Activated naive CD8-positive, alpha-beta T cell treated with anti-CD3 and anti-CD28 coated beads, Interleukin-2, amount 10 ng/mL, durations not matched to agents 7 days and 5 days (primary cell): ENCODE measurements at regions not wholly inside any gene's neighbourhood (a gene's known extent, or its start where the extent isn't known, plus 50 kb on each side); places are given as distances from the start of the nearest gene placed in this dataset.

Source experiments
- ATAC-seq: fragments of 150-1000 bp; cut with Tn5 transposase; one replicate; pipeline ENCODE4 v1.10.0; 2021; ENCODE audit warnings: low read depth, moderate library complexity
- POLR2A ChIA-PET: fragments of 350-600 bp; sonication (Branson Sonifier 250); formaldehyde crosslinking; loops from one replicate; lab custom pipeline; 2021; ENCODE audit warnings: antibody characterized with exemption; lab: Charles Lee
- DNase-seq: peaks from one replicate; pipeline ENCODE4 v3.0.0; 2021
- H3K27ac Mint-ChIP-seq: one replicate; pipeline ENCODE4 v1.8.0; 2022; ENCODE audit warnings: mild to moderate bottlenecking, mixed read lengths
- H3K27me3 Mint-ChIP-seq: one replicate; pipeline ENCODE4 v1.8.0; 2022; ENCODE audit warnings: mild to moderate bottlenecking, moderate library complexity, mixed read lengths
- H3K36me3 Mint-ChIP-seq: one replicate; pipeline ENCODE4 v1.8.0; 2021; ENCODE audit warnings: mild to moderate bottlenecking, mixed read lengths
- H3K4me1 Mint-ChIP-seq: one replicate; pipeline ENCODE4 v1.8.0; 2021; ENCODE audit warnings: mixed read lengths
- H3K4me3 Mint-ChIP-seq: one replicate; pipeline ENCODE4 v1.8.0; 2022; ENCODE audit warnings: mild to moderate bottlenecking, moderate library complexity, mixed read lengths
- H3K9me3 Mint-ChIP-seq: one replicate; pipeline ENCODE4 v1.8.0; 2021; ENCODE audit warnings: mixed read lengths

DNA sequence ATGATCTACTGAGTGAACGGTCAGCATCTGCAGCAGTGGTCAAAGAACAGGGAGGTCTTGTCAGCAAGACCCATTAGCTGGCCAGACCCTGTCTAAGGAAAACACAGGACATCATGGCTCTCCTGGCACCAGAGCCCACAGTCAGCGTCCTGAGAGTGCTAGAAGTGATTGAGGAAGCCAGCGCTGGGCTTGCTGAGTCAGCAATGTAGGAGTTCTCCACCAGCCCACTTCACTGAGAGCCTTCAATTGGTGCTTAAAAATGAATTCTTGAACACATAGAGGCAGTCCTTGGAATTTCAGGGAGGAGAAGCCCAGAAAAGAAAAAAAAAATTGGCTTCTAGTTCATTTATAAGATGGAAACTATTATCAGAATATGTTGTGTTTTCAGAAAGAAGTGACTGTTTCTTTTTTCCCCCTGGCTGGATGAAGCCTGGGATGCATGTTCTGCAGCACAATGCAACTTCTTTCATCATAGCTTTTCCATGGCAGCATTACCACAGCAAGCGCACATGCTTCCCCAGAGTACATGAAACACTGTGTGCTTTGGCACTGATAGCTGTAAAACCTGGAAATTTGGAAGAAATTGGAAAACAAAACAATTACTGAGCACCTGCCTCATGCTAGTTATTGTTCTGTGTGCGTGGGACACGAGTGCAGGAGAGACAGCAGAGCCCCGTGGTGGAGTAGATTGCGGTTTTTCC is 899.9 kb downstream of the C6orf118 start:
- no peak overlapping the region for H3K4me3 Mint-ChIP-seq
- H3K27me3 Mint-ChIP-seq: no peaks in the 10 kb centered on the region
- H3K36me3 Mint-ChIP-seq: no peaks in the 10 kb centered on the region
- POLR2A ChIA-PET: no interaction called here
- peaks cover 4% of the 10 kb centered on the region for H3K9me3 Mint-ChIP-seq
- no peak overlapping the region for H3K27ac Mint-ChIP-seq
- no peak for DNase-seq
- no peaks in the 10 kb centered on the region for H3K4me1 Mint-ChIP-seq
- ATAC-seq: no peak

DNA sequence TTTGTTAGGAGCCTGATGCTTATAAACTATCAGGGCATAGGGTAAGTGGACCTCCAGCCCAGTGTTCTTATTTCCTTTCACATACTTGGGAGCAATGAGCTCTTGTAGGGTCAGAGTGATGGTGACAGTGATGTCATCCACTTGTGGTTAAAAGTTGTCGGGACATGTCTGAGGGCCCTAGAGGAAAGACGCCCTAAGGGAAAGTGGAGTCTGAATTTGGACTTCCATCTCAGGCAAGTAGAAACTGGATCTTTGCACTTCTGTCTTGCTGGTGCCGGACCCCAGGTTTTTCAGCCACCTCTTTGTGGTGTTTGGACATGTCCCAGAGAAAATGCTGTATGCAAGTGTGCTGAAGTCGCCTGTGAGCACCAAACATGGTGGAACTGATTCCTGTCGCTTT is 900.5 kb downstream of the C6orf118 start:
- Mint-ChIP-seq H3K36me3 (no peaks in the 10 kb centered on the region), H3K27ac (no peak overlapping the region), H3K4me1 (no peaks in the 10 kb centered on the region), H3K27me3 (no peaks in the 10 kb centered on the region), H3K9me3 (peaks cover 2% of the 10 kb centered on the region), H3K4me3 (no peak overlapping the region)
- no peak for ATAC-seq
- POLR2A ChIA-PET: no interaction called here
- DNase-seq: no peak

DNA sequence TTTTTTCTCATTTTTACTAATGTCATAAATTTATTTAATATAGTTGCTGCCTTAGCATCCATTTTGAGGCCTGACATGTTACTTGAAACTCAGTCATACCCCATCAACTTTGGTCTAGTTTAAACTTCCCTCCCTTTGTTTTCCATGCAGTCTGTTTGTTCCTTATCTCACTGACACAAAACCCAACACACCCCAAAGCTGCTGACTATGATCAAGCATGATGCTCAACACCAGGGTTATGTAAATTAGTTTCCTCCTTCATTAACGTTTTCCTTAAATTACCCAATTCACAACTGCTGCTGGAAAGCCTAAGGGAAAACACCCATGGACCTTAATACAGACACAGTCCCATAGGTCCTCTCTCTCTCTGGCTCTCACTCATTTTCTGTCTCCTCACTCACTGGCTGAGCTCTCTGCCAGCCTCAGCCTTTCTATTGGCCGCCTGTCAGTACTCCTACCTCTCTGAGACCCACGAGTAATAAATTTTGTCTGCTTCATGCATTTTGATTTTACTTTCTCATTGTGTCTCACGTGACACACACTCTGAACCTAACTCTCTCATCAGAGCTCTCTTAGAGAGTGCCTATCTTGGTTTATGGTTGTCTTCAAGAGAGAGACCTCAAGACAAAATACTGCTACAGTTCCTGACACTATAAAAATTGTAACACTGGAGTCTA is 904.5 kb downstream of the C6orf118 start:
- no peak for DNase-seq
- Mint-ChIP-seq H3K9me3 (no peaks in the 10 kb centered on the region), H3K27me3 (no peaks in the 10 kb centered on the region), H3K36me3 (no peaks in the 10 kb centered on the region), H3K4me3 (no peak overlapping the region), H3K4me1 (no peaks in the 10 kb centered on the region), H3K27ac (no peak overlapping the region)
- ATAC-seq: no peak
- POLR2A ChIA-PET: no interaction called here

DNA sequence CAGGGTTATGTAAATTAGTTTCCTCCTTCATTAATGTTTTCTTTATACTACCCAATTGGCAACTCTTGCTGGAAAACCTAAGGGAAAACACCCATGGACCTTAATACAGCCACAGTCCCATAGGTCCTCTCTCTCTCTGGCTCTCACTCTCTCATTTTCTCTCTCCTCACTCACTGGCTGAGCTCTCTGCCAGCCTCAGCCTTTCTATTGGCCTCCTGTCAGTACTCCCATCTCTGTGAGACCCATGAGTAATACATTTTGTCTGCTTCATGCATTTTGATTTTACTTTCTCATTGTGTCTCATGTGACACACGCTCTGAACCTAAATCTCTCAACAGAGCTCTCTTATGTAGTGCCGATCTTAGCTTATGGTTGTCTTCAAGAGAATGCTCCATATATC is 907.5 kb downstream of the C6orf118 start:
- POLR2A ChIA-PET: no interaction called here
- Mint-ChIP-seq H3K4me3 (no peak overlapping the region), H3K27me3 (no peaks in the 10 kb centered on the region), H3K27ac (no peak overlapping the region), H3K4me1 (peaks cover 1% of the 10 kb centered on the region), H3K36me3 (no peaks in the 10 kb centered on the region), H3K9me3 (peaks cover 1% of the 10 kb centered on the region)
- ATAC-seq (no peak), DNase-seq (no peak)

DNA sequence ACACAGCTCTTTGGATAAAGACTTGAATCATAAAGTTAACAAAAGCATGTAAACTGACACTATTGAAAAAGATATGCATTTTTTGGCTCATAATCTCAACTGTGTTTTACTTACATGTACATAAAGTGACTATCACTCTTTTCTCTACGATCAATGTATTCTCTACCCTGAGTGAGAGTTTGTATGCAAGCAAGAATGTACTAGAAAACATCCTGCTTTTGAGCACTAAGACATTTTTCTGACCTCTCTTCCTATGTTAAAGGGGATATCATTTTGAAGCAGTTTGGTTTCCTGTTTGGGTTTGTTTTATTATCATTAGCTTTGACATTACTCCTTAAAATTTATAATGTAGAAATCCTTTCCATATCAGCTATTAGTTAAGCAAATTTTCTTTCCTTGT is 910.8 kb downstream of the C6orf118 start:
- H3K4me3 Mint-ChIP-seq: no peak overlapping the region
- DNase-seq (no peak), ATAC-seq (no peak)
- POLR2A ChIA-PET: no interaction called here
- no peak overlapping the region for H3K27ac Mint-ChIP-seq
- H3K27me3 Mint-ChIP-seq: no peaks in the 10 kb centered on the region
- H3K36me3 Mint-ChIP-seq: no peaks in the 10 kb centered on the region
- H3K9me3 Mint-ChIP-seq: peaks cover 6% of the 10 kb centered on the region
- peaks cover 1% of the 10 kb centered on the region for H3K4me1 Mint-ChIP-seq

DNA sequence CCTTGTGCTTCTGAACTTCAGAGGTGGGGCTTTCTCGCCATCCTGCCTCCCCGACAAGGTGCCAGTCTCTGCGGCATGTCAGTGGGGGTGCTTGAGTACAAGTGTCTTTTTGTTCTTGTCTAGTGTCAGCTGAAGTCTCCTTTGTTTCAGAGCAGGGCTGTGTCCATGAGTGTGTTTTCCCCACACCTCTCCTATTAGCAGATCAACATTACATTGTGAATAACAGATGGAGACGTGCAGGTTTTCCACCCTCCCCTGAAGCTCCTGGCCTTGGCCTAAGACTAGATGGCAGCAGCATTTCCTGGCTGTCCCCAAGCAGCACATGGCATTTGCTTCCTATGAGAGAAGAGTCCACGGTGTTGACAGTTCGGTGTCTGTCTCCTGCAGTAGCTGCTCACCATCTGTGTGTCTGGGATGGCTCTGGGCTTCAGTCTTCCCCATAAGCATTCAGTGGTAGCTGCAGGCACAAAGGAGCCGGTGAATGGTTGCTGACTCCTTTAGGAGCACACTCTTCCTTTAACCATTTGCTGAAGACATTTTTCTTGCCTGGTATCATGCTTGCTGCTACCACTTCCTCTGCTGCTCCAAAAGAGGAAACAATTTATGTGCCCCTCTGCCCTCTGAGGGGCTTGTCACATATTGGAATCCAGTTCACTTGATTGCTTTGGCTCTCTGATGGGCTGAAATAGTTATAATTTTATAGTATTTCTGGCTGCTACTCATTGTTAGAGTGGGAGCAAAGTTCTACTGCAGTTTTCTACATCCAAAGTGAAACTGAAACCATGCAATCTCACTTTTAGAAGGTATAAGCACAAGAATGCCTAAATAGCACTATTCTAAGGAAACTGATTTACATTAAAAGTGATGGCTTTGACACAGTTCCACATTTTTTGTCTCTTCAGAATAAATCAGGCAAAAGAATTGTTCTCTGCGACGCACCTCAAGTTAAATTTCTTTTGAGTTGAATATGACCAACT is 913.0 kb downstream of the C6orf118 start:
- H3K9me3 Mint-ChIP-seq: peaks cover 6% of the 10 kb centered on the region
- no peaks in the 10 kb centered on the region for H3K36me3 Mint-ChIP-seq
- peak overlapping the region; percentile 15 for H3K4me3 Mint-ChIP-seq
- DNase-seq (no peak), ATAC-seq (no peak)
- H3K27ac Mint-ChIP-seq: peak overlapping the region; percentile 42
- POLR2A ChIA-PET: no interaction called here
- H3K4me1 Mint-ChIP-seq: peaks cover 1% of the 10 kb centered on the region
- H3K27me3 Mint-ChIP-seq: no peaks in the 10 kb centered on the region

DNA sequence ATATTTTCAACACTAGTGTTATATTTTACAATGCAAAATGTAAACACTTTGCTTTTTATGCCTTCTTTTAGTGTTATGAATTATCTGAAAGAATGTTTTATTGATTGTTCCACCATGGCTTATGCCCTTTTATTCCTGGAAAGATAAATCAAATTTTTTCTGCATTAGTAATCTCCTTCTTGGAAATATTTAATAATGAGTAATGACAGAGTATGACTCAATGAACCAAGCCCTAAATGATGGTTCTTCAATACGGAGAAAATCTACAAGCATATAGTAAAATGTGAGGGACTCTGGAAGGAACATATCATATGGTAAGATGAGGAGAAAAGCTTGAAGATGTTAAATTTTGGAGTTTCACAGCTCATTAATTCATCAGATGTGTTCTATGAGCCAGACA is 929.6 kb downstream of the C6orf118 start:
- POLR2A ChIA-PET: no interaction called here
- Mint-ChIP-seq H3K9me3 (peaks cover 12% of the 10 kb centered on the region), H3K4me1 (no peaks in the 10 kb centered on the region), H3K36me3 (no peaks in the 10 kb centered on the region), H3K4me3 (no peak overlapping the region), H3K27me3 (no peaks in the 10 kb centered on the region), H3K27ac (no peak overlapping the region)
- ATAC-seq (no peak), DNase-seq (no peak)

DNA sequence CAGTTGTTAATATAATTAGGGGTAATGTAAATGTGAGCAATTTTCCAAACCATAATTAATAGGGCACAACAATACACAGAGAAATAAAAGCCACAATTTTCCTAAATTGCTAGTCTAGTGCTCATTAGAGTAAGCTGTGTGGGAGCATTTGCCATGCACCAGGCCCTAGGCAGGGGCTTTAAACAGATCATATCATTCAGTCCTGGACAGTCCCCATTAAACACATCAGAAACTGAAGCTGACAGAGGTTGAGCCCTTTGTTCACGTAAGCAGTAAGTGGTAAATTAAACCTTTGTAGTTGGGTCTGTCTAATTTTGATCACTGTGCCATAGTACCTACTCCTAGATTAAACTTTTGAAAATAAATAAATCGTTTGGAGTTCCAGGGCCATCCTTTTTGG is 931.1 kb downstream of the C6orf118 start:
- POLR2A ChIA-PET: no interaction called here
- ATAC-seq: no peak

DNA sequence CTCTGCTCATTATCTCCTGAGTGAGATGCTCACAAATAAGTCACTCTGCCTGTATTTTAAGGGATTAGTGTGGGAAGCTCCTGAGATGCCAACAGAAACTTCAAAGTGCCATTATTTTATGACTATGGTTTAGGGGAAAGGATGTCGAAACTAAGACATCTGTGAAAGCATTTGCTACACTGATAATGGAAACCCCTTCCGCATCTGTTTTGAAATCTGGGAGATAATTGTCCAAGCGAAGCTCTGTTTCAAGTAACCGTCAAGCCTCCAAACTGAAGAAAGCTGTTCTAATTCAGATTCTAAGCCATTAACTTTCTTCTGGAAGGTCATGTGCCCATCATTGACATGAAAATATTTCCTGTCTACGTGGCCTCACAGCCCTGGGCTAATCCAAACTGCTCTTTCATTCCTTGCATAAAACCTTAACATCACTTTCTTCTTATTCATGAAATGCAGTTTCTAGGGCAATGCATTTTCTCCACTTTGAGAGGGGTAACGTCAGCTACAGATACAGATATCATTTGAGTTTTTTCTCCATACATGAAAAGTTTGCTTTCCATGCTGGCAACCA is 932.0 kb downstream of the C6orf118 start:
- Mint-ChIP-seq H3K9me3 (peaks cover 10% of the 10 kb centered on the region), H3K4me1 (no peaks in the 10 kb centered on the region), H3K27ac (no peak overlapping the region), H3K36me3 (no peaks in the 10 kb centered on the region), H3K4me3 (no peak overlapping the region), H3K27me3 (no peaks in the 10 kb centered on the region)
- POLR2A ChIA-PET: no interaction called here
- DNase-seq (no peak), ATAC-seq (no peak)

More for the DNA sequence above, 931.1 kb downstream of the C6orf118 start:
- Mint-ChIP-seq H3K27me3 (no peaks in the 10 kb centered on the region), H3K4me1 (no peaks in the 10 kb centered on the region), H3K9me3 (peaks cover 10% of the 10 kb centered on the region), H3K27ac (no peak overlapping the region), H3K36me3 (no peaks in the 10 kb centered on the region), H3K4me3 (no peak overlapping the region)
- DNase-seq: no peak

DNA sequence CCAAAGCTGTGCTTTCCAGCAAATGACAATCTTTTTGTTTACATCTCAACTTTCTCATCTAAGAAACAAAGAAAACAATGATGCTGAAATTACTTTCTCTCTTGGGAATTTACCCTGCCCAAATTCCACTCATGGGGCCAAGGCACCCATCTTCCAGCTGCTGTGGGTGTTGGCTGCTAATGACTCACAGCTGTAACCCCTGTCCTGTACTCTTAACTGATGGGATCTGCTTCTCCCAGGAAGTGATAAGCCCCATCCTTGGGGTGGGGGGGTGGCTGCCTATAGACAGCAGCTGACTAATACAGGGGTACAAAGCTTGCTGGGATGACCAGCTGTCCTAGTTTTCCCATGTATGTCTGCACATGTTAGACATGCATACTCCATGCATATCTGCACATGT is 938.6 kb downstream of the C6orf118 start:
- no peak for ATAC-seq
- no peak overlapping the region for H3K4me3 Mint-ChIP-seq
- H3K36me3 Mint-ChIP-seq: no peaks in the 10 kb centered on the region
- peaks cover 2% of the 10 kb centered on the region for H3K9me3 Mint-ChIP-seq
- no peak for DNase-seq
- no peak overlapping the region for H3K27ac Mint-ChIP-seq
- POLR2A ChIA-PET: no interaction called here
- H3K4me1 Mint-ChIP-seq: no peaks in the 10 kb centered on the region
- no peaks in the 10 kb centered on the region for H3K27me3 Mint-ChIP-seq

DNA sequence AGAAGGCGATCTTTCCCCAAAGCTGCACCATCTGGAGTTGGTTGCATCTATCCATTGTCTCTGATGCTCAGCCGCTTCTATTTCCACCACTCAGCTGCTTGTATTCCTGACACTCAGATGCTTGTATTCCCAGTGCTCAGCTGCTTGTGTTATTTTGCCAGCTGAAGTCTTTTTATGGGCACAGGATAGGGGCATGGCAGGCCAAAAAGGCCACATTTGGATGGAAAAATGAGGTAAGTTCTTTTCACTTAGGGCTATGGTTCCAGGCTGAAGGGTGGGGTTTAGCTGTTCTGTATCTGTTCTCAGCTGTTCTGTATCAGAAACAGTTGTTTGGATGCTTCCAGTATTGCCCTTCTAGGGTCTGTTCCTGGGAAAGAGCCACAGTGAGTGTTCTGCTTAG is 944.9 kb downstream of the QKI start:
- ATAC-seq: no peak
- Mint-ChIP-seq H3K9me3 (peaks cover 10% of the 10 kb centered on the region), H3K4me1 (no peaks in the 10 kb centered on the region), H3K4me3 (no peak overlapping the region), H3K27me3 (no peaks in the 10 kb centered on the region), H3K36me3 (no peaks in the 10 kb centered on the region), H3K27ac (no peak overlapping the region)
- no peak for DNase-seq
- POLR2A ChIA-PET: no interaction called here

DNA sequence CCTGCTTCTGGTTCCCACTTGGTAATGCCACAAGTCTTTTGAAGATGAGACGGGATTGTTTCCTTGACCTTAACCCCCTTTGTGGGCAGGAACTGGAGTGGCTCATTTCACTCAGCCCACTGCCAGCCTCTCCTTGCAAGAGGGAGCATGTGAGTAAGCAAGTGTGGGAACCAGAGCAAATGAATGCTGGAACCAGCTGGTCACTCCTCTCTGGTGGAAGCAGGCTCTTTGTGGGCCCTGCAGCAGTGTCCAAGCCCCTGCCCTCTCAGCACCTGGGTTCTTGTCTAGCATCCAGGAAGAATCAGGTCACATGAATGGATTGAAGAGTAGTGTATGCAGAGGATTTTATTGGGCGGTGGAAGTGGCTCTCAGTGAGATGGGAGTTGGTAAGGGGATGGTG is 944.5 kb downstream of the QKI start:
- no peak overlapping the region for H3K27ac Mint-ChIP-seq
- DNase-seq: no peak
- no peaks in the 10 kb centered on the region for H3K36me3 Mint-ChIP-seq
- peaks cover 9% of the 10 kb centered on the region for H3K9me3 Mint-ChIP-seq
- no peak overlapping the region for H3K4me3 Mint-ChIP-seq
- H3K27me3 Mint-ChIP-seq: no peaks in the 10 kb centered on the region
- no peak for ATAC-seq
- no peaks in the 10 kb centered on the region for H3K4me1 Mint-ChIP-seq
- POLR2A ChIA-PET: no interaction called here

DNA sequence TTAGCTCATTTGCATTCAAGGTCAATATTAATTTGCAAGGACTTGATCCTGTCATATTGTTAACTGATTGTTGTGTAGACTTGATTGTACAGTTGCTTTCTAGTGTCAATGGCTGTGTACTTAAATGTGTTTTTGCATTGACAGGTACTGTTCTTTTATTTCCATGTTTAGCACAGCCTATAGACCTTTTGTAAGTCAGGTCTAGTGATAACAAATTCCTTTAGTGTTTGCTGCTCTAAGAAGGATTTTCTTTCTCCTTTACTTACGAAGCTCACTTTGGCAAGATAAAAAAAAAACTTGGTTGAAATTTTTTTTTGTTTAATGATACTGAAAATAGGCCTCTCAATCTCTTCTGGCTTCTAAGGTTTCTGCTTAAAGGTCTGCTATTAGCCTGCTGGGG is 942.3 kb downstream of the QKI start:
- H3K36me3 Mint-ChIP-seq: no peaks in the 10 kb centered on the region
- DNase-seq (no peak), ATAC-seq (no peak)
- no peaks in the 10 kb centered on the region for H3K27me3 Mint-ChIP-seq
- no peaks in the 10 kb centered on the region for H3K4me1 Mint-ChIP-seq
- peaks cover 5% of the 10 kb centered on the region for H3K9me3 Mint-ChIP-seq
- H3K27ac Mint-ChIP-seq: no peak overlapping the region
- no peak overlapping the region for H3K4me3 Mint-ChIP-seq
- POLR2A ChIA-PET: no interaction called here
